Omental fat pad (tissue), 3 donors: ENCODE measurements at regions not wholly inside any gene's neighbourhood (a gene's known extent, or its start where the extent isn't known, plus 50 kb on each side); places are given as distances from the start of the nearest gene placed in this dataset.

Experiments used
- ATAC-seq: fragments of 150-250 bp; one replicate; pipeline ENCODE4 v1.9.1; 2016; ENCODE audit warnings: mild to moderate bottlenecking, moderate library complexity; ENCODE audit not compliant: low FRiP score
- DNase-seq: peaks from one replicate; pipeline ENCODE4 v3.0.0-alpha.2; 2019; ENCODE audit warnings: low spot score
- CTCF ChIP-seq, 3 donors: fragments of 450-650 bp; IDR thresholded peaks; one replicate each; pipeline ENCODE4 v1.5.1; 2016 to 2017; ENCODE audit warnings: antibody characterized with exemption in 3 of 3, mild to moderate bottlenecking in 3 of 3, moderate library complexity in 2 of 3

GRCh38 chr9:89748831-89749499 lies 144.2 kb downstream of the GADD45G start:
- TF ChIP-seq CTCF (IDR thresholded peaks at IDR 0.05), result no peak
- ATAC-seq, result no peak
- no peak for DNase-seq

GRCh38 chr9:89749500-89750116 lies 144.8 kb downstream of the GADD45G start:
- peak; percentile 9 for ATAC-seq
- no peak for TF ChIP-seq CTCF (IDR thresholded peaks at IDR 0.05)
- no peak for DNase-seq

DNA sequence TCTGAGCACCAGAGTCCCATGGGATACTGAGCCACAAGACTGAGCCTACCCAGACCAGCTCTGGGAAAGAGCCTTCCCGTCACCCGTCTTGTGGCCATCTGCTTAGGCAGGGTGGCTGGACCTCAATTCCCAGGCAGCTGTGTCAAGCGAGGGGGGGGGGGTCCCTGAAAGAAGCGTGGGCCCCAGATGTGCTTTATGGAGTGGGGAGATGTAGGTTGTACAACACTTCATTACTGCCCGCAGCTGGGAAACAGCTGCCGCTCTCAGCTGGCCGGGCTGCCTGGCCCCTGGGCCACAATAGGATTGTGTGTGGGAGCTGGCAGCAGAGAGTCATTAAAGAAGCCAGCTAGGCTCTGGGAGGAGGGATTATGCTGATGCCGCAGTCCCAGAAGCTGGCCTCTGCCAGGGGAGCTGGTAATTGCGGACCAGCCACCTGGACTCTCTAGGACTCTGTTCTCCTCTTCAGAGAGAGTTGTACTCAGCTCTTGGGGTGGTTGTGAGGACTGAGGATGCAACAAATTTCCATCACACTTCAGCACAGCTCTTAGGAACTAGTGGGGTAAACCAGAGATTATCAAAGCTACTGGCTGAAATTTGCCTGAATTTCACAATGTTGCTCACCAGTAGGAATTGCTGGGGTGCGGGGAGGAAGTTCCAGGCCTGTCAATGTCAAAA lies 145.4 kb downstream of the GADD45G start:
- no peak for TF ChIP-seq CTCF (IDR thresholded peaks at IDR 0.05)
- DNase-seq (no peak), ATAC-seq (no peak)

DNA sequence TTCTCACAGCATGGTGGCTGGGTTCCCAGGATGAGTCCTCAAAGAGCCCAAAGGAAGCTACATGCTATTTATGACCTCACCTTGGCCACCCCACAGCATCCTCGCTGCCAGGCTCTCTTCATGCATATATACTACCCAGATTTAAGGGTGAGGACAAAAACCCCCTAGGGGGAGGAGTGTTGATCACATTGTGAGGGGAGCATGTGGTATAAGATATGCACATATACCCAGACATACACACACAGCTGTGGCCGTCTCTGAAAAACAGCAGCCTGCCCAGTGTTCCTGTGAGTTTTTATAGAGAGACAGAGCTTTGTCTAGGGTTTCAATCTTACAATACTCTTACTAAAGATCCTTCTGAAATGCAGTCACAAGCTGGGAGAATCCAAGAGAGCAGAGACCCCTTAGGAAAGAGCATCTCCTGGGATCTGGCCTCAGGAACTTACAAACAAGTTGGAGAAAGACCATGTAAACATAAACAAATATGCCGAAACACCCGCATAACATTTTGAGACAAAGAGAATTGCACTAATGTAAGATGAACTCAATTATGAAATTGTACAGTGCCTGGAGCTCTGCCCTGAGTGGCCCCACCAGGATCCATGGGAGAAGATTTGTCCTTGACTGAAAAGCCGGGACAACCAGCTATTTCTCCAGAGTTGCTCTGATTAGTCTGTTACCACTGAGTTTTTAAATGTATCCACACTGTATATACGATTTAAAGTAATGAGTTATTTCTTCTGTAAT lies 146.4 kb downstream of the GADD45G start:
- no peak for TF ChIP-seq CTCF (IDR thresholded peaks at IDR 0.05)
- DNase-seq (no peak), ATAC-seq (no peak)

- no peak for TF ChIP-seq CTCF (IDR thresholded peaks at IDR 0.05)
- no peak for DNase-seq
- ATAC-seq, result no peak
Observed at GRCh38 chr9:89752154-89752553, 147.3 kb downstream of the GADD45G start.

DNA sequence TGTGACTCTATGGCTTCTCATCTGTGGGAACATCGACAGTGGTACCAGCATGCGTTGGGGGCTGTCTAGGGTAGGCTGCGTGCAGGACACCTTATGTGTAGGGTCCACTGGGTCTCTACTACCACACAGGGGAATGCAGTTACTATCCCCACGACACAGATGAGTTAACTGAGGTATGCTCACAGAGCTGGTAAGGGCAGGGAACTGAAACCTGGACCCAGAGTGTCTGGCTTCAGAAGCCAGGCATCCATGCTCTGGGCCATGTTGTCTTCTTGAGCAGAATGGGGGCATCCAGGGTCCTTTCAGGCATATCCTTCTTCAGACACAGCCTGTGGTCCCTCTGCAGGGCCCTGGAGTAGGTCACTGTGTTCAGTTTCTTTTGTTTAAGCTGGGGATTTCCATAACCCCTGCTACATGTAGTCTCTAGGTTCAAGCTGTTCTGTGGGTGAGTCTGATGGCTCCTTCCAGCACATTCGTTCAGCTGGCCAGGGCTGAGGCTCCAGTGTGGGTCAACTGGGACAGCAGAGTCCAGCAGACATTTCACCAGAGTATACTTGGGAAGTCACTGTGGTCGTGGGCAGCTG lies 148.8 kb downstream of the GADD45G start:
- no peak for DNase-seq
- no peak for TF ChIP-seq CTCF (IDR thresholded peaks at IDR 0.05)
- no peak for ATAC-seq
